SH-SY5Y (cell line): ENCODE measurements at regions not wholly inside any gene's neighbourhood (a gene's known extent, or its start where the extent isn't known, plus 50 kb on each side); places are given as distances from the start of the nearest gene placed in this dataset.
A peak's percentile ranks its signal among the peaks of the same experiment; 100 is the strongest.

Experiments
- GATA2 ChIP-seq: IDR thresholded peaks from 2 replicates; pipeline ENCODE4 v1.6.1; 2011; ENCODE audit warnings: mild to moderate bottlenecking, low read depth, low read length
- GATA3 ChIP-seq: IDR thresholded peaks from 2 replicates; pipeline ENCODE4 v1.6.1; 2011; ENCODE audit warnings: low read depth, mild to moderate bottlenecking, low read length, moderate library complexity

- TF ChIP-seq GATA2 = peak; percentile 54; the same call in 1 of the 2 replicates
- TF ChIP-seq GATA3 = no peak
Observed at GRCh38 chr15:75145027-75145841, 56.4 kb upstream of the C15orf39 start.
